Fibroblast of lung (primary cell): ENCODE measurements at regions not wholly inside any gene's neighbourhood (a gene's known extent, or its start where the extent isn't known, plus 50 kb on each side); places are given as distances from the start of the nearest gene placed in this dataset.
"Not testable (repeated sequence)": the region's sequence is repeated elsewhere in the genome, so short reads cannot be mapped to it uniquely, and the experiment has no call there.

Experiments
- DNase-seq, 2 donors: peaks; one replicate each; pipeline versions ENCODE4 v3.0.0 to v3.0.0-alpha.2; 2010; ENCODE audit warnings: low read depth in 2 of 2
- H2AFZ ChIP-seq: 2 replicates; pipeline ENCODE4 v1.5.1; 2012; ENCODE audit warnings: low read length, control low read depth, inconsistent platforms
- H3K27ac ChIP-seq: 2 replicates; pipeline ENCODE4 v1.5.1; 2011; ENCODE audit warnings: low read length, control low read depth; ENCODE audit not compliant: insufficient read depth
- H3K27me3 ChIP-seq: 2 replicates; pipeline ENCODE4 v1.5.1; 2011; ENCODE audit warnings: mild to moderate bottlenecking, low read length; ENCODE audit not compliant: control insufficient read depth, insufficient read depth
- H3K36me3 ChIP-seq: 2 replicates; pipeline ENCODE4 v1.5.1; 2011; ENCODE audit warnings: low read length; ENCODE audit not compliant: control insufficient read depth, insufficient read depth
- H3K4me1 ChIP-seq: 2 replicates; pipeline ENCODE4 v1.5.1; 2011; ENCODE audit warnings: low read length; ENCODE audit not compliant: control insufficient read depth, insufficient read depth; ENCODE audit errors: extremely low read depth
- H3K4me2 ChIP-seq: 2 replicates; pipeline ENCODE4 v1.5.1; 2011; ENCODE audit warnings: low read length, control low read depth; ENCODE audit not compliant: insufficient read depth; ENCODE audit errors: extremely low read depth
- H3K4me3 ChIP-seq, 4 experiments: fragments of 200-600 bp in 1 of 4; sonication (generic) in 1 of 4; replicated peaks in 1 of 4; 2 replicates each; pipeline ENCODE4 v1.5.1; 2011 to 2016; ENCODE audit warnings: low read length in 4 of 4, low read depth in 3 of 4, mild to moderate bottlenecking in 3 of 4, control low read depth in 2 of 4, inconsistent platforms in 1 of 4, mixed read lengths in 1 of 4; ENCODE audit not compliant: insufficient read depth in 1 of 4; ENCODE audit errors: control extremely low read depth in 1 of 4
- H3K79me2 ChIP-seq: 2 replicates; pipeline ENCODE4 v1.5.1; 2012; ENCODE audit warnings: mild to moderate bottlenecking, low read length, inconsistent platforms; ENCODE audit not compliant: control insufficient read depth, insufficient read depth
- H3K9ac ChIP-seq: 2 replicates; pipeline ENCODE4 v1.5.1; 2011; ENCODE audit warnings: mild to moderate bottlenecking, low read length, control low read depth; ENCODE audit not compliant: insufficient read depth
- H3K9me3 ChIP-seq: 2 replicates; pipeline ENCODE4 v1.5.1; 2012; ENCODE audit warnings: low read depth, low read length; ENCODE audit not compliant: control insufficient read depth, insufficient read depth
- H4K20me1 ChIP-seq: 2 replicates; pipeline ENCODE4 v1.5.1; 2011; ENCODE audit warnings: low read length; ENCODE audit not compliant: control insufficient read depth, insufficient read depth; ENCODE audit errors: extremely low read depth
- CTCF ChIP-seq, 2 donors: IDR thresholded peaks in 1 of 2; conservative IDR thresholded peaks in 1 of 2; 1 replicate in 1 of 2; 2 replicates in 1 of 2; pipeline ENCODE4 v1.5.1; 2011 to 2012; ENCODE audit warnings: low read length in 2 of 2, control low read depth in 1 of 2, inconsistent platforms in 1 of 2, low read depth in 1 of 2, mild to moderate bottlenecking in 1 of 2
- EZH2 ChIP-seq: IDR thresholded peaks from 2 replicates; pipeline ENCODE4 v1.5.1; 2012; ENCODE audit warnings: low read length, control low read depth, mild to moderate bottlenecking; ENCODE audit errors: missing control alignments

DNA sequence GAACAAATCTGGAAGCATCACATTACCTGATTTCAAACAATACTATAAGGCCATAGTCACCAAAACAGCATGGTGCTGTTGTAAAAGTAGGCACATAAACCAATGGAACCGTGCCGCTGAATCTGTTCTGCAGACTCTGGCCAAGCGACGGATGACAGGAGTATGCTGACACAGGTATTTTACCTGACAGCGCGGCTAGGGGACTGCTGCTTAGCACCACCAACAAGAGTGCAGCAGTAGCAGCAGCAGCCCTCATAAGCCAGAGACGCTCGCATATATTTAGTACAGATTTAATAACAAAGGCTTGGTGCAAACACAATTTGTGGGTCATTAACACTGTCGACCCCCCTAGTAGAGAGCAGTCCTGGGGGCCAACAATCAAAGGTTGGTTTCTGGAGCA is 677.6 kb upstream of the LMO3 start:
- TF ChIP-seq EZH2 (no peak), CTCF (conservative IDR thresholded peaks at IDR 0.05 in 1 of 2, IDR thresholded peaks at IDR 0.05 in 1 of 2; ENCODE audit: low read depth in 1 of 2, low read length in 2 of 2) (no peak)
- Histone ChIP-seq H3K27ac (no peak overlapping the region), H3K4me1 (no peaks in the 10 kb centered on the region), H3K4me2 (no peak overlapping the region), H3K4me3 (no peak overlapping the region), H2AFZ (no peak overlapping the region), H3K27me3 (no peaks in the 10 kb centered on the region), H3K9me3 (no peaks in the 10 kb centered on the region), H3K9ac (no peak overlapping the region), H4K20me1 (no peaks in the 10 kb centered on the region), H3K79me2 (no peaks in the 10 kb centered on the region), H3K36me3 (no peaks in the 10 kb centered on the region)
- no peak for DNase-seq

DNA sequence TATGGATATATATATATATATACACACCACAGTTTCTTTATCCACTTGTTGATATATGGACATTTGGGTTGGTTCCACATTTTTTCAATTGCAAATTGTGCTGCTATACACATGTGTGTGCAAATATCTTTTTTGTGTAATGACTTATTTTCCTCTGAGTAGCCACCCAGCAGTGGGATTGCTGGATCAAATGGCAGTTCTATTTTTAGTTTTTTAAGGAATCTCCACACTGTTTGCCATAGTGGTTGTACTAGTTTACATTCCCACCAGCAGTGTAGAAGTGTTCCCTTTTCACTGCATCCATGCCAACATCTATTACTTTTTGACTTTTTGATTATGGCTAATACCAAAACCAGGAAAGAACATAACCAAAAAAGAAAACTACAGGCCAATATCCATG is 676.2 kb upstream of the LMO3 start:
- DNase-seq, H3K4me3 ChIP-seq, H3K79me2 ChIP-seq, H2AFZ ChIP-seq, H3K36me3 ChIP-seq, H3K9me3 ChIP-seq, H3K4me1 ChIP-seq, H3K4me2 ChIP-seq, H4K20me1 ChIP-seq, H3K9ac ChIP-seq, H3K27me3 ChIP-seq, H3K27ac ChIP-seq: not testable (repeated sequence)

DNA sequence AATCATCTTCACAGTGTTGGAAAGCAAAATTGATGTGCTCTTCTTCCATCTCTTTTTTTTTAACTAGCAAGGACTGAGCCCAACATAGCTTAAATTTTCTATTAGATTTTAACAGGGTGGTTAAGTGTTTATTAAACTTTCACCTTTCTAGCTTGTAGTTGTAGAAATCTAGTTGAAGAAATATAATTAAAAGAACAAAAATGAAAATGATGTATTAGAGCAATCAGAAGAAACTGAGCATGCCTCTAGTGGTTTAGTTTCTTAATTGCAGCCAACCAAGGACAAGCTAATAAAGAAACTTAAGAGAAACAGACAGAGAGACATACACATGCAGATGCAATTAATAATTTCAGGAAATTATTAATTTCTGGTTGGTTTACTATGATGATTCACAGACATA is 673.0 kb upstream of the LMO3 start:
- H3K4me2 ChIP-seq = no peak overlapping the region
- no peak overlapping the region for H2AFZ ChIP-seq
- H3K4me1 ChIP-seq = no peaks in the 10 kb centered on the region
- H3K27ac ChIP-seq = no peak overlapping the region
- H3K9ac ChIP-seq = no peak overlapping the region
- no peaks in the 10 kb centered on the region for H3K27me3 ChIP-seq
- peak in 1 of 2 donors; percentile 1 for DNase-seq
- H3K4me3 ChIP-seq = no peak overlapping the region
- H3K36me3 ChIP-seq = no peaks in the 10 kb centered on the region
- no peaks in the 10 kb centered on the region for H3K79me2 ChIP-seq
- H3K9me3 ChIP-seq = no peaks in the 10 kb centered on the region
- H4K20me1 ChIP-seq = no peaks in the 10 kb centered on the region
- no peak for TF ChIP-seq EZH2
- no peak for TF ChIP-seq CTCF (conservative IDR thresholded peaks at IDR 0.05 in 1 of 2, IDR thresholded peaks at IDR 0.05 in 1 of 2; ENCODE audit: low read depth in 1 of 2, low read length in 2 of 2)

DNA sequence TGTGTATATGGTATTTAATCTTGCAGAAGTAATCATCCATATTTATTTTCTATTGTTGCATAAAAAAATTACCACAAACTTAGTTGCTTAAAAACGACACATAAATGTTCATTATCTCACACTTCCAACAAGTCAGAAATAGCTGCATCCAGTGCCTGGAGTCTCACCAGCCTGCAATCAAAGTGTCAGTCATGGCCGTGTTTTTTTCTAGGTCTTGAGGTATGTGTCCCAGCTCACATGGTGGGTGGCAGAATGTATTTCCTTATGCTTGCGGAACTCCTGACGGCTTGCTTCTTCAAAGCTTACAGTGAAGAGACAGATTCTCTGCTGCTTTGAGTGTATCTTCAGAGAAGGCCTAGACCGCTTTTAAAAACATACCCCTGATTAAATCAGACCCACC is 670.2 kb upstream of the LMO3 start:
- Histone ChIP-seq H3K4me3 (no peak overlapping the region), H3K4me1 (no peaks in the 10 kb centered on the region), H3K9me3 (no peaks in the 10 kb centered on the region), H3K36me3 (no peaks in the 10 kb centered on the region), H3K27me3 (no peaks in the 10 kb centered on the region), H3K4me2 (no peak overlapping the region), H4K20me1 (no peaks in the 10 kb centered on the region), H2AFZ (no peak overlapping the region), H3K9ac (no peak overlapping the region), H3K79me2 (no peaks in the 10 kb centered on the region), H3K27ac (no peak overlapping the region)
- no peak for DNase-seq
- TF ChIP-seq EZH2 = no peak
- no peak for TF ChIP-seq CTCF (conservative IDR thresholded peaks at IDR 0.05 in 1 of 2, IDR thresholded peaks at IDR 0.05 in 1 of 2; ENCODE audit: low read depth in 1 of 2, low read length in 2 of 2)
